Mucosa of descending colon (tissue), 3 donors: ENCODE measurements at regions not wholly inside any gene's neighbourhood (a gene's known extent, or its start where the extent isn't known, plus 50 kb on each side); places are given as distances from the start of the nearest gene placed in this dataset.

Experiments
- ATAC-seq: fragments of 200-7000 bp; cut with Tn5 transposase; one replicate; pipeline ENCODE4 v1.9.1; 2020; ENCODE audit warnings: mild to moderate bottlenecking, moderate library complexity
- DNase-seq, 3 donors: peaks; one replicate each; pipeline ENCODE4 v3.0.0-alpha.2; 2020
- H3K36me3 ChIP-seq: fragments of 200-600 bp; one replicate; pipeline ENCODE4 v1.8.0; 2021; ENCODE audit warnings: low read depth, mild to moderate bottlenecking
- H3K4me1 ChIP-seq: fragments of 200-600 bp; one replicate; pipeline ENCODE4 v1.8.0; 2021; ENCODE audit warnings: low read depth, mild to moderate bottlenecking
- H3K4me3 ChIP-seq: fragments of 200-600 bp; one replicate; pipeline ENCODE4 v1.8.0; 2021; ENCODE audit warnings: mild to moderate bottlenecking
- H3K9me3 ChIP-seq: fragments of 200-600 bp; one replicate; pipeline ENCODE4 v1.8.0; 2021; ENCODE audit warnings: mild to moderate bottlenecking
- CTCF ChIP-seq: fragments of 200-600 bp; IDR thresholded peaks from one replicate; pipeline ENCODE4 v1.8.0; 2022; ENCODE audit warnings: antibody characterized with exemption, mild to moderate bottlenecking
- intact Hi-C, 2 donors: fragments of 100-400 bp; cut with DNase I in 1 of 2; cut with micrococcal nuclease in 1 of 2; formaldehyde crosslinking; loops; one replicate each; pipeline versions ENCODE4 v1.11.0 to v1.11.1; 2022; cut with DNase I, micrococcal nuclease
- donor health status: DM: no; HTN: no; CAD: no; lungs with moderate emphysema.
- donor health status: DM: no; HTN: no; CAD: no.
- donor health status: DM: no; HTN: yes; CAD: no.

- ATAC-seq (no peak), DNase-seq (no peak)
- no peaks in the 10 kb centered on the region for H3K9me3 ChIP-seq
- no peaks in the 10 kb centered on the region for H3K36me3 ChIP-seq
- TF ChIP-seq CTCF: no peak
- H3K4me1 ChIP-seq: no peaks in the 10 kb centered on the region
- intact Hi-C loops: no loop called here
- H3K4me3 ChIP-seq: no peak overlapping the region
Measured at GRCh38 chr18:71022389-71022788, 733.5 kb downstream of the SOCS6 start.

- H3K36me3 ChIP-seq: no peaks in the 10 kb centered on the region
- TF ChIP-seq CTCF: no peak
- no peaks in the 10 kb centered on the region for H3K9me3 ChIP-seq
- no peak overlapping the region for H3K4me3 ChIP-seq
- ATAC-seq (no peak), DNase-seq (no peak)
- H3K4me1 ChIP-seq: no peaks in the 10 kb centered on the region
- intact Hi-C loops: no loop called here
Measured at GRCh38 chr18:71021030-71021362, 732.2 kb downstream of the SOCS6 start.

DNA sequence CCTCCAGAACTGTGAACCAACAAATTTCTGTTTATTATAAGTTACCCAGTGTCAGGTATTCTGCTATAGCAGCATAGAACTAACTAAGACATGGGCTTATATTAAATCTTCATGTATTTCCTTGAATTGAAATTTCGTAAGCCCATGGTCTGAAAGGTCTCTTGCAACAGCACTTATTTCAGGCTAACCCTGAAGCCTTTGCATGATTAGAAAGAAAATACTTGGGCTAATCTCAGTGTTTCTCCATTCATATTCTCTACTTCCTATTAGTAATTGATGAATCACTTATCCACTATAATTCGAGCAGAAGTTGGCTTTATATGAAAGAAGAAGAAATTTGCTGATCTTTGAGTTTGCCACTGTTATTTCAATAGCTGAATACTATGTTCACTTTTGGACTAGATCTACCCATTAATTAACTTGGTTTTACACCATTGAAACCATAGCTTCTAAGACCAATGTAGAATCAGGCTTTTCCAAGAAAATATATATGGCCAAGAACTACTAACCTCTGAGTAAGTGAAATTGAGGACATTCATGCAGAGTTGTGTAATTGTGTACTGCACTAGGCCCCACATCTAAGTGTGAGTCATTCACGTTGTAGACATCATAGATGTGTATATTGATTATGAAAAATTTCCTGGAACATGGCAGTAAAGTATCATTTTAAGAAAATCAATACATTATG lies 731.6 kb downstream of the SOCS6 start:
- no peak for TF ChIP-seq CTCF
- no peaks in the 10 kb centered on the region for H3K4me1 ChIP-seq
- no peak for DNase-seq
- ATAC-seq: no peak
- no peak overlapping the region for H3K4me3 ChIP-seq
- H3K36me3 ChIP-seq: no peaks in the 10 kb centered on the region
- H3K9me3 ChIP-seq: no peaks in the 10 kb centered on the region
- intact Hi-C loops: no loop called here

DNA sequence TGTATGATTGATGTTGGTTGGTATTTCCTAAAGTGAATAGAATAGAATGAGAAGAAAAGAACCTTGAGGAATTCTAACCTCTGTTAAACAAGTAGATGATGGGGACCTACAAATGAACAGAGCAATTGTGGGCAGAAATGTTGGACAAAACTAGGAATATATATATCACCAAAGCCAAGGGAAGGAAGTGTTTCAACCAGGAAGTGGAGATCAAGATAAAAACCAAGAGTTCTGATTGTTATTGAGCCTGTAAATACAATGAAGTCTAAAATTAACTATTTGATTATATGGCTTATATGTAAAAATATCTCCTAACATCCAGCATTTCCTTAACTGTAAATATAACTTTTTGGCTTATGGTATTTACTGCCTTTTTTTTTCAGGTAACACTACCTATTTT lies 730.0 kb downstream of the SOCS6 start:
- no peaks in the 10 kb centered on the region for H3K36me3 ChIP-seq
- H3K4me3 ChIP-seq: no peak overlapping the region
- DNase-seq: no peak
- TF ChIP-seq CTCF: no peak
- no peak for ATAC-seq
- no peaks in the 10 kb centered on the region for H3K4me1 ChIP-seq
- H3K9me3 ChIP-seq: no peaks in the 10 kb centered on the region
- intact Hi-C loops: no loop called here

- Histone ChIP-seq H3K4me1 (no peaks in the 10 kb centered on the region), H3K4me3 (no peak overlapping the region), H3K36me3 (no peaks in the 10 kb centered on the region), H3K9me3 (no peaks in the 10 kb centered on the region)
- no peak for ATAC-seq
- no peak for DNase-seq
- no peak for TF ChIP-seq CTCF
- intact Hi-C loops: no loop called here
Measured at GRCh38 chr18:71012789-71013188, 723.9 kb downstream of the SOCS6 start.

GRCh38 chr18:71011389-71011788 lies 722.5 kb downstream of the SOCS6 start:
- Histone ChIP-seq H3K4me3 (no peak overlapping the region), H3K4me1 (no peaks in the 10 kb centered on the region), H3K36me3 (no peaks in the 10 kb centered on the region), H3K9me3 (no peaks in the 10 kb centered on the region)
- intact Hi-C loops: no loop called here
- TF ChIP-seq CTCF: no peak
- DNase-seq: no peak
- ATAC-seq: no peak
